GM10248 (cell line): ENCODE measurements at regions not wholly inside any gene's neighbourhood (a gene's known extent, or its start where the extent isn't known, plus 50 kb on each side); places are given as distances from the start of the nearest gene placed in this dataset.

ENCODE experiments used
- CTCF ChIA-PET: fragments of 300-600 bp; sonication (Branson Sonifier 250); formaldehyde crosslinking; extraction: SDS; loops from one replicate; lab custom pipeline; 2021; ENCODE audit warnings: antibody characterized with exemption; lab: Yijun Ruan, JAX
- POLR2A ChIA-PET: fragments of 350-650 bp; sonication (Branson Sonifier 250); formaldehyde crosslinking; extraction: SDS; loops from one replicate; lab custom pipeline; 2020; ENCODE audit warnings: antibody characterized with exemption; lab: Yijun Ruan, JAX
- DNase-seq: peaks from one replicate; pipeline ENCODE4 v3.0.0; 2012; ENCODE audit errors: extremely low spot score
- TF ChIP-seq, protein P1 (sequence below): IDR thresholded peaks from 2 replicates; pipeline ENCODE4 v1.5.1; 2012; ENCODE audit warnings: mild to moderate bottlenecking, low read depth; ENCODE audit errors: extremely low read depth, missing control alignments, control extremely low read depth

DNA sequence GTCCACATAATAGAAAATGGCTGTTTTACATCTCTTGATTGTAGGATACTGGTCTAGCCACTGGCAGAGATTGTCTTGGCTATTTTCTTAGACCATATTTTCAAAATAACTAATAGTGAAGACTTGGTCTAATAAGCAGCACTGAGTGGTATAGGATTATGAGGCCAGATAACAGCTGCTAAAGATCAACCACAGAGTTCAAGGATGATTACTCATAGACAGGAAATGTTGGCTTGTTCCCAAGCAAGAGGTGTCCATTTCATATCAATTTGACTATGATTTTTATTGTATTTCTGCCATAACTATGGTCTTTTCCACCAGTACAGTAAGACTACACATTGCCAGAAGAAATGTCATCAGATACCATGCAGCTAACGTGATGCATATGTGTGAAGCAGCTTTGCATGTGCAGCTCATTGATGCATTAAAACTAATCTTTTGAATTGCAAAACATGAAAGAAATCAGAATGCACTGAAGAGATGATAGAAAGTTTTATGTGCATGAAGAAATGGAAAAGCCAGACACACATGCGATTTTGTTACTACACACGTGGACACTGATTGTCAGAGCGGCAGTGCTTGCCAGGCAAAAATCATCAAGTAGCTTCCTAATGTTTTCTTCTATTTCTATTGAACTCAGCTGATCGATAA lies 693.3 kb downstream of the CDH11 start:
- ChIA-PET CTCF (no interaction called here), POLR2A (no interaction called here)
- DNase-seq = no peak
- TF ChIP-seq, protein P1, sequence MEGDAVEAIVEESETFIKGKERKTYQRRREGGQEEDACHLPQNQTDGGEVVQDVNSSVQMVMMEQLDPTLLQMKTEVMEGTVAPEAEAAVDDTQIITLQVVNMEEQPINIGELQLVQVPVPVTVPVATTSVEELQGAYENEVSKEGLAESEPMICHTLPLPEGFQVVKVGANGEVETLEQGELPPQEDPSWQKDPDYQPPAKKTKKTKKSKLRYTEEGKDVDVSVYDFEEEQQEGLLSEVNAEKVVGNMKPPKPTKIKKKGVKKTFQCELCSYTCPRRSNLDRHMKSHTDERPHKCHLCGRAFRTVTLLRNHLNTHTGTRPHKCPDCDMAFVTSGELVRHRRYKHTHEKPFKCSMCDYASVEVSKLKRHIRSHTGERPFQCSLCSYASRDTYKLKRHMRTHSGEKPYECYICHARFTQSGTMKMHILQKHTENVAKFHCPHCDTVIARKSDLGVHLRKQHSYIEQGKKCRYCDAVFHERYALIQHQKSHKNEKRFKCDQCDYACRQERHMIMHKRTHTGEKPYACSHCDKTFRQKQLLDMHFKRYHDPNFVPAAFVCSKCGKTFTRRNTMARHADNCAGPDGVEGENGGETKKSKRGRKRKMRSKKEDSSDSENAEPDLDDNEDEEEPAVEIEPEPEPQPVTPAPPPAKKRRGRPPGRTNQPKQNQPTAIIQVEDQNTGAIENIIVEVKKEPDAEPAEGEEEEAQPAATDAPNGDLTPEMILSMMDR = no peak

DNA sequence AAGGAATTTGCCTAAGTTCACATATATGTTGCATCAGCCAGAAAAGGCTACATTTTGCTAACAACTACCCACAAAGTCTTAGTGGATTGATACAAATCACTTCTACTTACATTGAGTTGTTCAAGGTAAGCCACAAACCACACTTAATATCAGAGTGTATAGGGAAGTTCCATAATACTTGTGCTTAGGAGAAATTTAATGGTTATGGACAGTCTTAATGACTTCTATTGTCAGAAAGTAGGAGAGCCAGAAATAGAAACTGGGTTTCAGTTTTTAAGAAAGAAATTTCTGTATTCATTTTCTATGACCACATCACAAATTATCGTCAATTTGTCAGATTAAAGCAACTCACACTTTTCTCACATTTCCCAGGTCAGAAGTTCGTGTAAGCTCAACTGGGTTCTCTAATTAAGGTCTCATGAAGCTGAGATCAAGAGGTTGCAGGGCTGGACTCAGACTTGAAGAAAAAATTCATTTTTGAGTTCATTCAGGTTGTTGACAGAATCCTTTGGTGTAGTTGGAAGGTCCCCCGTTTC lies 695.7 kb downstream of the CDH11 start:
- TF ChIP-seq, protein P1 = no peak
- DNase-seq = no peak
- ChIA-PET CTCF (no interaction called here), POLR2A (no interaction called here)

DNA sequence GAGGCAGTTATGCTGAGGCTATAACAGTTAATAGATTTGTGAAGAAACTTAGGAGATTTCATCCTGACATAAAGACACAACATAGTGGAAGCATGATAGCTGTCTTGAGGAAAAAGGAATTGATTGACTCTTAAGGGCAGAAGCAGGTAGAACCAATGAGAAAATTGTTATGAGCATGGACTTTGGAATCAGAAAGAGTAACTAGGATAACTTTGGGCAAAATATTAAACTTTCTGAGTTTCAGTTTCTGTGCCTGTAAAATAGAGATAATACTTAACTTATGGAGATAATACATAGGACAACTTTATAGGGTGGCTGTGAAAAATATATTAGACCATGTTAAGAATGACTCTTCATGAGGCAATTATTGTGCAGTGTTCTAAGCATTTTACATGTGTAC lies 696.5 kb downstream of the CDH11 start:
- DNase-seq = no peak
- CTCF ChIA-PET = no interaction called here
- POLR2A ChIA-PET = no interaction called here
- TF ChIP-seq, protein P1 = no peak

DNA sequence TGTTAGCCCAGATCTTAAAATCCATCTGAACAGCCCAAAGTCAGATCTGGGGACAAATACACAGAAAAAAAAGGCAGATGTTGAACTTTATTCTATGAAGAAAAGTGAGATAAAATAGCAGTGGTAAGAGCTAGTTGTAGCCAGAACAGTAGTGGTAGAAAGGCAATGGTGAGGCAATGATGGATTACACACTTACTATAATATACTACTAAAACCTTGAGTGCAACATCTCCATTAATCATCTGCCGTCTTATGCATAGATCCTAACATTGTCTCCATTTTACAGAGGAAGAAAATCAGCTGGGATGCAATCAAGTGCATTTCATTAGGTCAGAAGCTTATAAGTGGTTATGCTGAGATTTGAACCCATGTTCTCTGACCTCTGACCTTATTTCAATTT lies 699.6 kb downstream of the CDH11 start:
- CTCF ChIA-PET = no interaction called here
- POLR2A ChIA-PET = no interaction called here
- TF ChIP-seq, protein P1 = no peak
- DNase-seq = no peak

DNA sequence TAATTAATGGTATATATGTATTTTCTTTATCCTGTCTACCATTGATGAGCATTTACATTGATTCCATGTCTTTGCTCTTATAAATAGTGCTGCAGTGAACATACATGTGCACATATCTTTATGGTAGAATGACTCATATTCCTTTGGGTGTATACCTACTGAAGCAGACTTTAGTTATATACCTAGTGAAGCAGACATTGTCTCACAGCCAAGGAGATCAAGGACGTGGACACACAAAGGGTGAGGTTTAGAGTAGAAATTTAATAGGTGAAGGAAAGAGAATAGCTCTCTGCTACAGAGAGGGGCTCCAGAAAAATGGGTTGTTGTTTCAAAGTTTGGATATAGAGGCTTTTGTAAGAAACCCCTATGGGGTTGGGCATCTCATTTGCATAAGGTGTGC lies 700.3 kb downstream of the CDH11 start:
- ChIA-PET POLR2A (no interaction called here), CTCF (no interaction called here)
- TF ChIP-seq, protein P1 = no peak
- DNase-seq = no peak

DNA sequence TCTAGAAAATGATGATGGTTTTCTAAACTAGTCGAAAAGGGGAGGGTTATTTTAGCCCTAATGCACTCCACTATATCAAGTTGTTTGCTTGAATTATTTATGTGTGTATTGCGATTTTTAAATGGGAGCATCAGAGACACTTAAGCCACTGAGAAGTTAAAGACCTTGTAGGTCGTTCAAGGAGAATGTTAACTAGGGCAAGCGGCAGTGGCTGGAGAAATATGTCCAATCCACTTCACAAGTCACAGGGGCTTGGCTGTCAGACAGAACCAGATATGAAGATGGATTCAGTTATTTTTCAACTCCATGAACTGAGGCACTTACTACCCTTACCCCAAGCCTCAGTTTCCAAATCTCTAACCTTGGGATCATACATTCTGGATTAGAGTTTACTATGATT lies 702.0 kb downstream of the CDH11 start:
- TF ChIP-seq, protein P1 = no peak
- CTCF ChIA-PET = no interaction called here
- POLR2A ChIA-PET = no interaction called here
- no peak for DNase-seq
